Nephron progenitor cell (in vitro differentiated cells): ENCODE measurements at regions not wholly inside any gene's neighbourhood (a gene's known extent, or its start where the extent isn't known, plus 50 kb on each side); places are given as distances from the start of the nearest gene placed in this dataset.
A peak's percentile ranks its signal among the peaks of the same experiment; 100 is the strongest.
"Not testable (repeated sequence)": the region's sequence is repeated elsewhere in the genome, so short reads cannot be mapped to it uniquely, and the experiment has no call there.

ENCODE experiments used
- DNase-seq: peaks from one replicate; pipeline ENCODE4 v3.0.0; 2021
- H3K27ac Mint-ChIP-seq: 2 replicates; pipeline ENCODE4 v1.8.0; 2021; ENCODE audit warnings: mild to moderate bottlenecking, moderate library complexity, mixed read lengths
- H3K27me3 Mint-ChIP-seq: 2 replicates; pipeline ENCODE4 v1.8.0; 2021; ENCODE audit warnings: mild to moderate bottlenecking, low read depth, mixed read lengths; ENCODE audit not compliant: poor library complexity
- H3K36me3 Mint-ChIP-seq: 2 replicates; pipeline ENCODE4 v1.8.0; 2021; ENCODE audit warnings: low read depth, mixed read lengths
- H3K4me1 Mint-ChIP-seq: 2 replicates; pipeline ENCODE4 v1.8.0; 2021; ENCODE audit warnings: mixed read lengths
- H3K4me3 Mint-ChIP-seq: 2 replicates; pipeline ENCODE4 v1.8.0; 2021; ENCODE audit warnings: mild to moderate bottlenecking, moderate library complexity, mixed read lengths
- H3K9me3 Mint-ChIP-seq: 2 replicates; pipeline ENCODE4 v1.8.0; 2021; ENCODE audit warnings: mild to moderate bottlenecking, moderate library complexity, mixed read lengths
- CTCF ChIP-seq: fragments of 200-600 bp; sonication (generic); IDR thresholded peaks from 2 replicates; pipeline ENCODE4 v1.5.0; 2021; ENCODE audit warnings: antibody characterized with exemption

GRCh38 chr2:147141930-147142329 is 702.9 kb upstream of the ACVR2A start:
- Mint-ChIP-seq H3K27me3 (no peaks in the 10 kb centered on the region), H3K4me1 (no peaks in the 10 kb centered on the region), H3K27ac (no peak overlapping the region), H3K4me3 (no peak overlapping the region), H3K9me3 (peaks cover 3% of the 10 kb centered on the region), H3K36me3 (no peaks in the 10 kb centered on the region)
- peak; percentile 15 for TF ChIP-seq CTCF
- DNase-seq = no peak

- not testable (repeated sequence) for DNase-seq, H3K36me3 Mint-ChIP-seq, H3K4me1 Mint-ChIP-seq, H3K27me3 Mint-ChIP-seq, H3K9me3 Mint-ChIP-seq, H3K27ac Mint-ChIP-seq, H3K4me3 Mint-ChIP-seq
Observed at GRCh38 chr2:147139732-147140131, 705.1 kb upstream of the ACVR2A start.

GRCh38 chr2:147137711-147138110 is 707.1 kb upstream of the ACVR2A start:
- no peak overlapping the region for H3K27ac Mint-ChIP-seq
- no peak overlapping the region for H3K4me3 Mint-ChIP-seq
- H3K9me3 Mint-ChIP-seq = no peaks in the 10 kb centered on the region
- DNase-seq = no peak
- H3K4me1 Mint-ChIP-seq = no peaks in the 10 kb centered on the region
- no peaks in the 10 kb centered on the region for H3K27me3 Mint-ChIP-seq
- no peak for TF ChIP-seq CTCF
- no peaks in the 10 kb centered on the region for H3K36me3 Mint-ChIP-seq

GRCh38 chr2:147135376-147135775 is 709.5 kb upstream of the ACVR2A start:
- H3K4me3 Mint-ChIP-seq = no peak overlapping the region

GRCh38 chr2:147133286-147133908 is 711.4 kb upstream of the ACVR2A start:
- TF ChIP-seq CTCF = no peak
- no peaks in the 10 kb centered on the region for H3K9me3 Mint-ChIP-seq
- no peaks in the 10 kb centered on the region for H3K4me1 Mint-ChIP-seq
- no peak for DNase-seq
- H3K4me3 Mint-ChIP-seq = no peak overlapping the region
- no peaks in the 10 kb centered on the region for H3K36me3 Mint-ChIP-seq
- no peaks in the 10 kb centered on the region for H3K27me3 Mint-ChIP-seq
- H3K27ac Mint-ChIP-seq = no peak overlapping the region

More at GRCh38 chr2:147135376-147135775, 709.5 kb upstream of the ACVR2A start:
- Mint-ChIP-seq H3K27ac (no peak overlapping the region), H3K9me3 (no peaks in the 10 kb centered on the region), H3K27me3 (no peaks in the 10 kb centered on the region), H3K36me3 (no peaks in the 10 kb centered on the region), H3K4me1 (no peaks in the 10 kb centered on the region)
- TF ChIP-seq CTCF = no peak
- no peak for DNase-seq

- Mint-ChIP-seq H3K4me3 (no peak overlapping the region), H3K27me3 (peaks cover 3% of the 10 kb centered on the region), H3K9me3 (peaks cover 9% of the 10 kb centered on the region), H3K4me1 (no peaks in the 10 kb centered on the region), H3K36me3 (no peaks in the 10 kb centered on the region), H3K27ac (no peak overlapping the region)
- no peak for DNase-seq
- TF ChIP-seq CTCF = no peak
Observed at GRCh38 chr2:147125145-147125544, 719.7 kb upstream of the ACVR2A start.
